ENCODE measurements at regions not wholly inside any gene's neighbourhood (a gene's known extent, or its start where the extent isn't known, plus 50 kb on each side); places are given as distances from the start of the nearest gene placed in this dataset.

DNA sequence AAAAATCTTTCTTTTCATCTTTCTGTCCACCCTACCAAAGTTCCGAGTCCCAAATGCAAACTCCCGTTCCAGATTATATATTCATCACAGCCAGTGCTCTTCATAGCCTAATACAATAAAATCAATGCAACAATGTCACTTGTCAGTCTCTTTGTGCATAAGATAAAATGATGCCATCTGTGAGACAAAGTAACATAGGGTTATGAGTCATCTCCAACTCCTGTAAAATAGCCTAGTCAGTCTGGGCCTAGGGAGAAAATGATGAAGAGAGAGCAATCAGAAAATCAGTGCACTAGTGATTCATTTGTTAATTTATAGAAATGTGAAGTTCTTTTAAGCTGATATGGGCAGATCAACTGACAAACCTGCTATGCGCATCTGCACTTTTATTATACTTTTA, 689.1 kb upstream of the DIAPH2 start:
- TF ChIP-seq, protein P1, sequence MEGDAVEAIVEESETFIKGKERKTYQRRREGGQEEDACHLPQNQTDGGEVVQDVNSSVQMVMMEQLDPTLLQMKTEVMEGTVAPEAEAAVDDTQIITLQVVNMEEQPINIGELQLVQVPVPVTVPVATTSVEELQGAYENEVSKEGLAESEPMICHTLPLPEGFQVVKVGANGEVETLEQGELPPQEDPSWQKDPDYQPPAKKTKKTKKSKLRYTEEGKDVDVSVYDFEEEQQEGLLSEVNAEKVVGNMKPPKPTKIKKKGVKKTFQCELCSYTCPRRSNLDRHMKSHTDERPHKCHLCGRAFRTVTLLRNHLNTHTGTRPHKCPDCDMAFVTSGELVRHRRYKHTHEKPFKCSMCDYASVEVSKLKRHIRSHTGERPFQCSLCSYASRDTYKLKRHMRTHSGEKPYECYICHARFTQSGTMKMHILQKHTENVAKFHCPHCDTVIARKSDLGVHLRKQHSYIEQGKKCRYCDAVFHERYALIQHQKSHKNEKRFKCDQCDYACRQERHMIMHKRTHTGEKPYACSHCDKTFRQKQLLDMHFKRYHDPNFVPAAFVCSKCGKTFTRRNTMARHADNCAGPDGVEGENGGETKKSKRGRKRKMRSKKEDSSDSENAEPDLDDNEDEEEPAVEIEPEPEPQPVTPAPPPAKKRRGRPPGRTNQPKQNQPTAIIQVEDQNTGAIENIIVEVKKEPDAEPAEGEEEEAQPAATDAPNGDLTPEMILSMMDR (IDR thresholded peaks at IDR 0.05; ENCODE audit: control insufficient read depth, insufficient read depth, low read depth, low read length, missing control alignments): no peak
- DNase-seq (ENCODE audit: low read depth): no peak

DNA sequence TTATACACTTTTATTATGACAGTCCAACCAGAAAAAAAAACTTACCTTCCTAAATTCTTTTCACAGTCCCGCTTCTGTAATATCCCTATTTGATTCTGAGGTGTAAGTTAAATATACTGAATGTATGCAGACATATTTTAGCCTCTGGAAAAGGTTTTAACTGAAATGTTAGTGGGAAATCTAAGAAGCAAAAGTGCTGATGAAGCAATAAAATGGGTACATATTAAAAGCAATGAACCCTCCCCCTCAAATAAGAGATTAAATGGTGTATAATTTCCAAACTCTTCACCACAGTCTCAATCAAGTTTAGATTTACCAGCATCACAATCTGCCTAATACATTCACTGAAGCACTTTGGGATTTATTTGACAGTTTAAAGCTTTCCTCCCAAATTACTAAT, 688.3 kb upstream of the DIAPH2 start:
- TF ChIP-seq, protein P1 (IDR thresholded peaks at IDR 0.05; ENCODE audit: control insufficient read depth, insufficient read depth, low read depth, low read length, missing control alignments): no peak
- H3K4me3 ChIP-seq (ENCODE audit: control insufficient read depth, low read depth, low read length): no peak overlapping the region
- DNase-seq (ENCODE audit: low read depth): no peak

More for the DNA sequence above, 689.1 kb upstream of the DIAPH2 start:
- no peak overlapping the region for H3K4me3 ChIP-seq (ENCODE audit: control insufficient read depth, low read depth, low read length)

DNA sequence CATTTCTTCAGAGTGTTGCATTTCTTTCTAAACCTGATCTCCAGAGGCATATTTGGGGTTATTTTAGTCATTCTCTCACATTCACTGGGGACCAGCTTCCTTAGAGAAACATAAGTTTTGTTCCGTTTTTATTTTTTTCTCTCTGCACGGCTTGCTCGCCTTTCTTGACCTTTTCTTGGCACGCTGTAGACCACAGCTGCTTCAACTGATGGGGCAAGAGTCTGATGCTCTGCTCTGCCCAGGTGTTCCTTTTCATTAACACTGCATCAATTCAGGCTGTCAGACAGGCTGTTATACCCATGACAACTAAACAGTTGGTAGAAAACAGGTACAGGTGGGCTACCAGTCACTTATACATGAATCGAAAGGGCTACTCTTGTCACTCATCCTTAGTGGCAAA, 682.2 kb upstream of the DIAPH2 start:
- no peak overlapping the region for H3K4me3 ChIP-seq (ENCODE audit: control insufficient read depth, low read depth, low read length)
- no peak for DNase-seq (ENCODE audit: low read depth)
- TF ChIP-seq, protein P1 (IDR thresholded peaks at IDR 0.05; ENCODE audit: control insufficient read depth, insufficient read depth, low read depth, low read length, missing control alignments): no peak

DNA sequence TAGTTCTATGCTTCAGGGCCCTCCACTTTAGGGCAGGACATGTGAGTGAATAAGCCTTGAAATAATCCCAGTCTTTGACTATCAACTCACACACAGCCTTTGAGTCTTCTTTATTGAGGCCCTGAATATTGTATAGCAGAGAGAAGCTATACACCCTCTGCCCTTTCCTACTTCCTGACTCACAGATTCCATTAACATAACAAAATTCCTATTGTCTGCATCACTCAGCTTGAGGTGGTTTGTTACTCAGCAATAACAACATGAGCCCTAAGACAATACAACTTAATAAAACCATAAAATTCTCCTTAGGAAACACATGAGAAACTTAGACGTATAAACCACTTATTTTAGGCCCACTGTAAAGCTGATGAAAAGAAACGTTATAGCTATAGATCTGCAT, 680.3 kb upstream of the DIAPH2 start:
- TF ChIP-seq, protein P1 (IDR thresholded peaks at IDR 0.05; ENCODE audit: control insufficient read depth, insufficient read depth, low read depth, low read length, missing control alignments): no peak
- DNase-seq (ENCODE audit: low read depth): no peak
- no peak overlapping the region for H3K4me3 ChIP-seq (ENCODE audit: control insufficient read depth, low read depth, low read length)

DNA sequence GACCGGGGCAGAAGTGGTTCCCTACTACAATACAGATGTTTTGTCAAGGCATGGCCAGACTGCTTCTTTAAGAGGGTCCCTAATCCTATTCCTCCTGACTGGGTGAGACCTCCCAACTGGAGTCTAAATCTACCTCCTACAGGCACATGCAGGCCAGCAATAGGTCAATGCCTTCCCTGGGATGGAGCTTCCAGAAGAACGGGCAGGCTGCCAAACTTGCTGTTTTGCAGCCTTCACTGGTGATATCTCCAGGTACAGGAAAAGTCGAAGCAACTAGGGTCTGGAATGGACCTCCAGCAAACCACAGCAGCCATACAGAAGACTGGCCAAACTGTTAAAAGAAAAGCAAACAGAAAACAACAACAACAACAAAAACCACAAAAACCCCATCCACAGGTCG, 678.4 kb upstream of the DIAPH2 start:
- DNase-seq (ENCODE audit: low read depth): no peak
- TF ChIP-seq, protein P1 (IDR thresholded peaks at IDR 0.05; ENCODE audit: control insufficient read depth, insufficient read depth, low read depth, low read length, missing control alignments): no peak
- no peak overlapping the region for H3K4me3 ChIP-seq (ENCODE audit: control insufficient read depth, low read depth, low read length)

DNA sequence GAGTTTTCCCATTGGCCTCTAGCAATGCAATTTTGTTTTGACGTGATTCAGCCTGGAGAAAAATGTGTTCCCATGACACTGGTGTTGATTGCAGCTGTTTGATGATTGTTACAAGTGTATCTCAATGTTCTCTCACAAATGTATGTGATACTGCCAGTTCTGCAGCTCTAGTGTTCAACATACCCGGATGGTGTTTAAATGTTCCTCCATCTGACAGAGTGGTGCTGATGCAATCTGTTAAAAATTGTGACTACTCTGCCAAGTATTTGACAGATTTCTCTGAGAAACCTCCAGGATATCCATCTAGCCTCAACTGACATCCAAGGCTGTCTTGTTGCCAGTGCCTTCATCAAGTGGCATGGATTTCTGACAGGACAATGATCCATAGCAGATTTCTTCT, 657.2 kb upstream of the DIAPH2 start:
- TF ChIP-seq, protein P1 (IDR thresholded peaks at IDR 0.05; ENCODE audit: control insufficient read depth, insufficient read depth, low read depth, low read length, missing control alignments): no peak
- H3K4me3 ChIP-seq (ENCODE audit: control insufficient read depth, low read depth, low read length): no peak overlapping the region
- no peak for DNase-seq (ENCODE audit: low read depth)

DNA sequence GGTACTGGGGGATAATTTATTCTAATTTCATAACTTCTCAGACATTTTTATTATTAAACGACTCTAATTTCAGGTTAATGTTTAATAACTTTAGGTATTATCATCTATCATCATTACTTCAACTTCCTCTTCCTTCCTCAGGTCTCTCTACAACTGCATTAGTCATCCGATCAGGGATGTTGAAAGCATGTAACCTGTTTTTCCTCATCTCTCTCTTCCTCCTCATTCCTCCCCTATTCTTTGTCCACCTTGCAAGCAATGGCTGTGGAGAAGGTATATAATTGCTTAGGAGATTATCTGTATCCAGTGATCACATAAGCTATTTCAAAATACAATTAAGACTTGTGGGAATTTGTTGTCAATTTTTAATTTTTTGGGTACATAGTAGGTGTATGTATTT, 632.6 kb upstream of the DIAPH2 start:
- no peak for DNase-seq (ENCODE audit: low read depth)
- TF ChIP-seq, protein P1 (IDR thresholded peaks at IDR 0.05; ENCODE audit: control insufficient read depth, insufficient read depth, low read depth, low read length, missing control alignments): no peak
- no peak overlapping the region for H3K4me3 ChIP-seq (ENCODE audit: control insufficient read depth, low read depth, low read length)
